ENCODE measurements at regions not wholly inside any gene's neighbourhood (a gene's known extent, or its start where the extent isn't known, plus 50 kb on each side); places are given as distances from the start of the nearest gene placed in this dataset.

DNA sequence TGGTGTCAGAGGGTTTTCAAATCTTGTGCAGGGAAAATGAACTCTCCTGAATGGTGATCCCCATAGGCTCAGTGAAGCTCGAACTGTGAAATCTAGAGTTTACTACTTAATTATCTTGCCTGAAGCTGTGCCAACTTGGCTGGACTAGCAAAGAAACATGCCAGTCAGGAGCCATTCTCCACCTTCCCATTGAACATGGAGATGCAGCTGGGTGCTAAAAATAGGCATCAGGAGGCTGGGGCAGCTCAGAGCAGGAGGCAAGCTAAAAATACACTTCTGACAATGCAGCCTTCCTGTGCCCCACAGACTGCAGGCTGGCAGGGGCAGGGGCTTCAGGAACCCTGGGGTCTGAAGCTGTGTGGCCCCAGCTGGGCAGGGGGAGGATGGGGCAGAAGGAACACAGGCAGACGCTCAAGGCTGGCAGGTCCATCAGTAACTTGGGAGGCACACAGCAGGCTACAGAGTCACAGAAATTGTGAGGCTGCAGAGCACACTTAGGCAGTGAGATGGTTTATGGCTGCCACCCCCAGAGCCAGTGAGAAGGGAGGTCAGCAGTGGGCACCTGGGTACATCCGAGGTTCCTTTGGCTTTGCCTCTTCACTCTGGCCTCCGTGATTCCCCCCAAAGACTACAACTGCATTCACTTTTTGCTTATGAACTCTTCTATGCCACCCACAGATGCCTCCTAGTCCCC, 155.4 kb upstream of the KCND3 start:
- no peaks in the 10 kb centered on the region for H3K23me2 ChIP-seq (ENCODE audit: insufficient read length, low read depth, low read length, poor library complexity, severe bottlenecking)
- H3K4ac ChIP-seq (ENCODE audit: low read depth, low read length), result no peak overlapping the region
- no peak overlapping the region for H3K4me3 Mint-ChIP-seq
- TF ChIP-seq, protein P1, sequence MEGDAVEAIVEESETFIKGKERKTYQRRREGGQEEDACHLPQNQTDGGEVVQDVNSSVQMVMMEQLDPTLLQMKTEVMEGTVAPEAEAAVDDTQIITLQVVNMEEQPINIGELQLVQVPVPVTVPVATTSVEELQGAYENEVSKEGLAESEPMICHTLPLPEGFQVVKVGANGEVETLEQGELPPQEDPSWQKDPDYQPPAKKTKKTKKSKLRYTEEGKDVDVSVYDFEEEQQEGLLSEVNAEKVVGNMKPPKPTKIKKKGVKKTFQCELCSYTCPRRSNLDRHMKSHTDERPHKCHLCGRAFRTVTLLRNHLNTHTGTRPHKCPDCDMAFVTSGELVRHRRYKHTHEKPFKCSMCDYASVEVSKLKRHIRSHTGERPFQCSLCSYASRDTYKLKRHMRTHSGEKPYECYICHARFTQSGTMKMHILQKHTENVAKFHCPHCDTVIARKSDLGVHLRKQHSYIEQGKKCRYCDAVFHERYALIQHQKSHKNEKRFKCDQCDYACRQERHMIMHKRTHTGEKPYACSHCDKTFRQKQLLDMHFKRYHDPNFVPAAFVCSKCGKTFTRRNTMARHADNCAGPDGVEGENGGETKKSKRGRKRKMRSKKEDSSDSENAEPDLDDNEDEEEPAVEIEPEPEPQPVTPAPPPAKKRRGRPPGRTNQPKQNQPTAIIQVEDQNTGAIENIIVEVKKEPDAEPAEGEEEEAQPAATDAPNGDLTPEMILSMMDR (conservative IDR thresholded peaks at IDR 0.05), result no peak
- no peak overlapping the region for H3K23ac ChIP-seq (ENCODE audit: insufficient read length, low read depth, low read length)
- WGBS (ENCODE audit: extremely low coverage, insufficient read length, low lambda C conversion rate), result no CpG with 5 or more reads among the region's 4 CpGs
- no peaks in the 10 kb centered on the region for H3K27me3 ChIP-seq (ENCODE audit: insufficient read depth, low read length)
- peaks cover 9 to 10% of the 10 kb centered on the region in 2 experiments; a peak in 4 of 5 replicates for H3K9me3 Mint-ChIP-seq
- DNase-seq, result no peak
- peaks cover 0 to 3% of the 10 kb centered on the region in 2 experiments; a peak in 1 of 4 replicates for H3K4me1 Mint-ChIP-seq
- H3K36me3 Mint-ChIP-seq (ENCODE audit: insufficient read depth in 1 of 3, low read depth in 3 of 3), result peaks cover 0 to 3% (median 0%) of the 10 kb centered on the region in 3 experiments; a peak in 3 of 7 replicates
- no peaks in the 10 kb centered on the region for H3K4me1 ChIP-seq (ENCODE audit: insufficient read depth, low read length)
- no peak overlapping the region for H2BK15ac ChIP-seq (ENCODE audit: low read depth, low read length)
- no peak overlapping the region for H2BK5ac ChIP-seq (ENCODE audit: insufficient read length, low read length)
- H3K14ac ChIP-seq (ENCODE audit: insufficient read depth, low read length), result no peak overlapping the region
- no peak overlapping the region for H2BK120ac ChIP-seq (ENCODE audit: low read depth, low read length, poor library complexity, severe bottlenecking)
- H3K9me3 ChIP-seq (ENCODE audit: control insufficient read depth, low read depth, low read length), result no peaks in the 10 kb centered on the region
- H3K79me1 ChIP-seq (ENCODE audit: insufficient read depth, low read depth, low read length, poor library complexity, severe bottlenecking), result no peaks in the 10 kb centered on the region
- no peak overlapping the region for H2AK5ac ChIP-seq (ENCODE audit: insufficient read length, low read length)
- no peak overlapping the region for H2BK12ac ChIP-seq (ENCODE audit: insufficient read length, low read depth, low read length)
- H3T11ph ChIP-seq (ENCODE audit: low read length), result no peak overlapping the region
- no peak overlapping the region for H4K91ac ChIP-seq (ENCODE audit: insufficient read length, low read depth, low read length)
- no peak overlapping the region for H3K9ac ChIP-seq (ENCODE audit: extremely low read depth, insufficient read length, low read length)
- H3K27me3 Mint-ChIP-seq (ENCODE audit: low read depth), result peaks cover 27% of the 10 kb centered on the region
- no peak overlapping the region for H3K27ac ChIP-seq (ENCODE audit: insufficient read length, low read depth, low read length)
- no peak overlapping the region; a peak in 1 of 7 replicates for H3K27ac Mint-ChIP-seq
- no peak overlapping the region for H2BK20ac ChIP-seq (ENCODE audit: low read depth, low read length, poor library complexity, severe bottlenecking)
- no peaks in the 10 kb centered on the region for H3K79me2 ChIP-seq (ENCODE audit: insufficient read depth, low read length)
- H4K20me1 ChIP-seq (ENCODE audit: control insufficient read depth, insufficient read depth, insufficient read length), result no peaks in the 10 kb centered on the region
- H3K56ac ChIP-seq (ENCODE audit: insufficient read length, low read depth, low read length), result no peak overlapping the region
- H3K4me2 ChIP-seq (ENCODE audit: insufficient read depth, insufficient read length, low read length), result no peak overlapping the region
- no peak overlapping the region for H3K18ac ChIP-seq (ENCODE audit: insufficient read length, low read depth, low read length)
- no peak overlapping the region for H4K5ac ChIP-seq (ENCODE audit: insufficient read length, low read depth, low read length)
- H2AFZ ChIP-seq (ENCODE audit: low read length), result no peak overlapping the region
- H4K8ac ChIP-seq (replicated peaks; ENCODE audit: insufficient read length, low read depth, low read length), result no peak overlapping the region

Measured in H9 (cell line).